Panc1 (cell line): ENCODE measurements at regions not wholly inside any gene's neighbourhood (a gene's known extent, or its start where the extent isn't known, plus 50 kb on each side); places are given as distances from the start of the nearest gene placed in this dataset.

ENCODE experiments used
- ATAC-seq: fragments of 200-7000 bp; cut with Tn5 transposase; 2 replicates; pipeline ENCODE4 v1.9.1; 2020; ENCODE audit warnings: mild to moderate bottlenecking, moderate library complexity
- BruUV-seq: library from RNA; stranded (reverse); fragments of 400-500 nt; replicated peaks from 2 replicates; lab custom pipeline; 2021; lab: Mats Ljungman, UMichigan
- CTCF ChIA-PET: fragments of 300-600 bp; sonication (Branson Sonifier 250); formaldehyde crosslinking; loops from one replicate; lab custom pipeline; 2022; ENCODE audit warnings: antibody characterized with exemption; lab: Charles Lee
- POLR2A ChIA-PET: fragments of 300-600 bp; sonication (Branson Sonifier 250); formaldehyde crosslinking; loops from one replicate; lab custom pipeline; 2022; ENCODE audit warnings: antibody characterized with exemption; lab: Charles Lee
- DNase-seq: peaks from one replicate; pipeline ENCODE4 v3.0.0-alpha.2; 2010; ENCODE audit warnings: low read depth, low spot score
- H3K27ac ChIP-seq: 2 replicates; pipeline ENCODE4 v1.5.1; 2011; ENCODE audit warnings: mild to moderate bottlenecking, low read length, inconsistent platforms
- H3K27me3 ChIP-seq: fragments of 200-500 bp; sonication (Bioruptor generic); 2 replicates; pipeline ENCODE4 v1.6.0; 2014; ENCODE audit warnings: low read length, inconsistent platforms; ENCODE audit not compliant: control insufficient read depth, insufficient read depth
- H3K36me3 ChIP-seq: fragments of 200-500 bp; sonication (Bioruptor generic); 2 replicates; pipeline ENCODE4 v1.5.1; 2014; ENCODE audit warnings: inconsistent platforms, mild to moderate bottlenecking, low read length, moderate library complexity; ENCODE audit not compliant: control insufficient read depth, insufficient read depth
- H3K4me1 ChIP-seq: 2 replicates; pipeline ENCODE4 v1.5.1; 2011; ENCODE audit warnings: inconsistent platforms, mild to moderate bottlenecking, low read length, moderate library complexity; ENCODE audit not compliant: control insufficient read depth, insufficient read depth
- H3K4me3 ChIP-seq, 2 experiments: 2 replicates each; pipeline ENCODE4 v1.5.1; 2011 to 2012; ENCODE audit warnings: low read depth in 2 of 2, low read length in 2 of 2, mild to moderate bottlenecking in 2 of 2, inconsistent platforms in 1 of 2, moderate library complexity in 1 of 2
- H3K9me3 ChIP-seq: fragments of 200-500 bp; sonication (Bioruptor generic); 2 replicates; pipeline ENCODE4 v1.5.1; 2014; ENCODE audit warnings: low read depth, mild to moderate bottlenecking, inconsistent platforms, low read length, moderate library complexity; ENCODE audit not compliant: control insufficient read depth, insufficient read depth
- CTCF ChIP-seq: fragments of 450-650 bp; IDR thresholded peaks from 2 replicates; pipeline ENCODE4 v1.5.1; 2017; ENCODE audit warnings: mild to moderate bottlenecking
- POLR2AphosphoS5 ChIP-seq: IDR thresholded peaks from 2 replicates; pipeline ENCODE4 v1.6.1; 2012; ENCODE audit warnings: mild to moderate bottlenecking, low read depth, low read length, moderate library complexity
- REST ChIP-seq, 2 experiments: IDR thresholded peaks; 2 replicates each; pipeline ENCODE4 v1.6.1; 2011 to 2012; ENCODE audit warnings: low read depth in 2 of 2, control low read depth in 1 of 2, low read length in 1 of 2, mild to moderate bottlenecking in 1 of 2, moderate library complexity in 1 of 2; ENCODE audit not compliant: insufficient read depth in 1 of 2
- SIN3A ChIP-seq: IDR thresholded peaks from 2 replicates; pipeline ENCODE4 v1.6.1; 2012; ENCODE audit warnings: low read depth, mild to moderate bottlenecking, low read length, moderate library complexity, borderline replicate concordance; ENCODE audit not compliant: insufficient read depth
- TCF7L2 ChIP-seq: IDR thresholded peaks from 2 replicates; pipeline ENCODE4 v1.6.1; 2011; ENCODE audit warnings: mild to moderate bottlenecking, low read depth, low read length, inconsistent platforms
- in situ Hi-C: cut with HindIII; loops from 2 replicates; pipeline ENCODE4 v1.10.0; 2016; ENCODE audit warnings: low sequenced_read_pairs, low pct_unique_long_range_greater_than_20kb
- intact Hi-C: fragments of 100-400 bp; cut with micrococcal nuclease; formaldehyde crosslinking; loops from one replicate; pipeline ENCODE4 v1.10.0; 2022; ENCODE audit not compliant: unreplicated experiment

GRCh38 chr3:150138824-150139223 lies 168.1 kb upstream of the PFN2 start:
- Histone ChIP-seq H3K4me1 (no peaks in the 10 kb centered on the region), H3K27ac (no peak overlapping the region), H3K36me3 (no peaks in the 10 kb centered on the region), H3K4me3 (no peak overlapping the region), H3K27me3 (no peaks in the 10 kb centered on the region), H3K9me3 (no peaks in the 10 kb centered on the region)
- DNase-seq = no peak
- no peak for ATAC-seq
- ChIA-PET CTCF (no interaction called here), POLR2A (no interaction called here)
- in situ Hi-C loops (no loop called here), intact Hi-C loops (no loop called here)
- TF ChIP-seq SIN3A (no peak), TCF7L2 (no peak), POLR2AphosphoS5 (no peak), CTCF (no peak), REST (IDR thresholded peaks at IDR 0.05; ENCODE audit: insufficient read depth in 1 of 2, low read depth in 2 of 2, low read length in 1 of 2) (no peak)
- BruUV-seq = no TSS peak

GRCh38 chr3:150136242-150136641 lies 165.5 kb upstream of the PFN2 start:
- in situ Hi-C loops = no loop called here
- BruUV-seq = no TSS peak
- ATAC-seq = no peak

More at GRCh38 chr3:150136242-150136641, 165.5 kb upstream of the PFN2 start:
- TF ChIP-seq REST (IDR thresholded peaks at IDR 0.05; ENCODE audit: insufficient read depth in 1 of 2, low read depth in 2 of 2, low read length in 1 of 2) = no peak
- TF ChIP-seq POLR2AphosphoS5 = no peak
- TF ChIP-seq TCF7L2 = no peak
- no peak for TF ChIP-seq CTCF
- TF ChIP-seq SIN3A = no peak
- Histone ChIP-seq H3K4me3 (no peak overlapping the region), H3K4me1 (no peaks in the 10 kb centered on the region), H3K27me3 (no peaks in the 10 kb centered on the region), H3K9me3 (no peaks in the 10 kb centered on the region), H3K27ac (no peak overlapping the region), H3K36me3 (no peaks in the 10 kb centered on the region)
- intact Hi-C loops = no loop called here
- POLR2A ChIA-PET = no interaction called here
- DNase-seq = no peak
- CTCF ChIA-PET = no interaction called here
